ENCODE measurements at regions not wholly inside any gene's neighbourhood (a gene's known extent, or its start where the extent isn't known, plus 50 kb on each side); places are given as distances from the start of the nearest gene placed in this dataset.
"Not testable (repeated sequence)": the region's sequence is repeated elsewhere in the genome, so short reads cannot be mapped to it uniquely, and the experiment has no call there.

DNA sequence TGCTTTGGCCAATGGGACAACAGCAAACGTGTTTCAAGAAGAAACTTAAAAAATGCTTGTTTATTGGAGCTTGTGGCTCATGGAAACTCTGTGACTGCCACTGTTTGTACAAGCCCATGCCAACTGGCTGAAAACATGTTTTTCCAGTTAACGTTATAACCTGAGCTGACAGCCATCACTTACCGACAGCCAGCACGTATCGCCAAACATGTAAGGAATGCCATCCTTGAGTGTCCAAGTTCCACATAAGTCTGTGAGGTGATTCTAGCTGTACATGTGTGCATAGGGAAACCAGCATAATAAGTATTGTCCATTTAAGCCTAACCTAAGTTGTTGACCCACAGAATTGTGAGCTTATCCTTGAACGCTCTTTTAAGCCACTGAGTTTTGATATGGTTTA, 596.9 kb downstream of the TRHDE start:
- no peak for DNase-seq

DNA sequence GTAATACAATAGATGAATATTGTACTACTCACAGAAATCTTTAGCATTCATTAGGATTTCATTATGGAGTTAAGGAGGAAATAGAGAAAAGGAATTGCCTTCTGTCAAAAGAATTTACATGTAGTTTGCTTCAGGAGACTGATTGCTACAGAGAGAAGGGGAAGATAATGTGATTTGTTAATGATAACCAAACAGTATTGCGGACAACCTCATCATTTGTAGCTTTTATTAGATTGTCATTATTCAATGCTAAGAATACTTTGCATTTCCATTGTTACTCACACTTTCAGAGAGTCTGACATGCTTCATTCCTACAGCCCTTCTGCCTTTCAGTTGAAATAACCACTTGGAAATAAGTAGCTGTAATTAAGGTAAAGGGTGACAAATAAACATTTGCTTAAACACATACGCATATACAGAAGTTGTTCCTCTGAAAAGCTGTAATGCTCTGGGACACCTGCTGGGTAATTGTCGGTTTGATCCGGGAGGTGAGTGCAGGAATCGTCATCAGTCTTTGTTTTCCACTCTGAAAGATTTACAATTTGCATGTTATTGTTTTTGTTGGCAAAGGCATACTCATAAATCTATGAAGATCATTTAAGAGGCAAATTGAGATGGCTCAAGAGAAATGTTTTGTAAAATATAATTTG, 600.2 kb downstream of the TRHDE start:
- no peak for DNase-seq

DNA sequence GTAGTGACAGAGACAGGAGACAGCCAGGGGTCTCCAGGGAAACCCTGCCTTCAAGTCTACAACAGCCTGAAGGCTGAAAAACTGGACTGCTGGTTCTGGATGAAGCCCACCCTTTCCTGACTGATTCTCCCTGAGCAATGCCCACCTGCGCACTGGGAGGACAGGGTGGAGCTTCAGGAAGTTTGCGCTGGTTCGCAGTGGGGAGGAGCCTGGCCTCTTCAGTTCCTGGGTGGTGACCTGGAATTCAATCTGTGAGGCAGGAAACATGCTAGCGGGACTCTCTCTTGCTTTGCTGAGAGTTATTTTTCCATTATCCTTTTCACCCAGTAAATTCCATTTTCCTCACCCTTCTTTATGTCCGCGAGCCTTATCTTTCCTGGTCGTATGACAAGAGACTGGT, 600.8 kb downstream of the TRHDE start:
- no peak for DNase-seq

DNA sequence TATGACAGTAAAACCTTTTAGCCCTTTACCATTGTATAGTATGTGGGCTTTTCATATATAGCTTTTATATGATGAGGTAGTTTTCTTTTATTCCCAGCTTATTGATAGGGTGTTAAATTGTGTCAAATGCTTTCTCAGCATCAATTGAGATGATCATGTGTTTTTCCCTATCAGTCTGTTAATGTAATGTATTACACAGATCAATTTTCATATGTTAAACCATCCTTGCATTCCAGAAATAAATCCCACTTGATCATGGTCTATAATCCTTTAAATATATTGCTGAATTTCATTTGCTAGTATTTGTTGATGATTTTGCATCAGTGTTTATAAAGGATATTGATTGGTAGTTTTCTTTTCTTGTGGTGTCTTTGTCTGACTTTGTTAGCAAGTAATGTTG, 603.9 kb downstream of the TRHDE start:
- DNase-seq: no peak

DNA sequence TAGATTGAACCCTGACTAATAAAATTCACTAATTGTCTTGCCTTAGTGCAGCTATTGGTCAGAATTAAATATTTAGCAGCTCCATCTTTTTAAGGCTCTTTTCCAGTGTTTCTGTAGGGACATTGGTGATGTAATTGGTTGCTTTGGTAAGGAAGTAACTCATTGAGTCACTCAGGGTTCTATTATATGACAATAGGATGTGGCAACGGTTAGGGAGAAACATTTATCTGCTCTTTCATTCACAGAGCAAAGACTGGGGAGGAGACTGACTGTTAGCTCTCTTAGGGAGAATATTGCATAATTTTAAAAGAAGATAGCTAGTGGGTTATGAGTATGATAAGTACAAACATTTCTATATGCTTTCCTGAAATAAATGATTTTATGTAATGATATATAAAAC, 616.5 kb downstream of the TRHDE start:
- no peak for DNase-seq

DNA sequence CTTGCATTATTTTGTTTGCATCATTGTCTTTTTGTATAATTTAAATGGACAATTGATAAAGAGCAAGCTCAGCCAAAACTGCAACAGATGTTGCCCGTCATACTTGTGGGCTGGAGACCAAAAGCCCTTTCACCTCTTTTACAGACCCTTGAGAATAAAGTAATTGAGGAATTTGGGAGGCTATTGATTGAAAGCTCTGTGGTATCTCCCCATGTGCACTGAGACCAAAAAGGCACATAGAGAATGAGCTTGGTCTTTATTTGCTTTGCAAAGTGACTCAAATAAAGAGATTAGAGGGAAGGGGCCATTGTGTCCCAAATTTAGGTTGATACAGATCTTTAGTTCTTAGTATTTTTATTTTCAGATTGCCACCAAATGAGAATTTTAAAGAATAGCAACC, 617.6 kb downstream of the TRHDE start:
- DNase-seq: no peak

DNA sequence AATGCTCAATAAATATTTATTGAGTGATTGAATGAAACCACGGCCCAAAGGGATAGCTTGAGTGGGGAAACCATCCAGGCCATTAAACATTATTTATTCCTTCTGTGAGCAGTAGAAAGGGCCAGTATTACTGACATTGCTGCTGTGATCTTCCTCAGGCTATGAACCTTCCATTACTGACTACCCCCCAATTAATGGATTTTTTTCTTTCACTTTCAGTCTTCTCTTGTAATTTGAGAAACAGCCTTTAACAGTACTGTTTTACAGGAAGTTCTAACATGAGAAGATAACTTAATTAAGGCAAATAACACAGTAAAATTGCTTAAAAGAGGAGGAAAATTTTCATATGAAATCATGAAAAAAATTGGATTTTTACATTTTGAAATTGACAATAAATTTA, 629.5 kb downstream of the TRHDE start:
- DNase-seq: no peak

DNA sequence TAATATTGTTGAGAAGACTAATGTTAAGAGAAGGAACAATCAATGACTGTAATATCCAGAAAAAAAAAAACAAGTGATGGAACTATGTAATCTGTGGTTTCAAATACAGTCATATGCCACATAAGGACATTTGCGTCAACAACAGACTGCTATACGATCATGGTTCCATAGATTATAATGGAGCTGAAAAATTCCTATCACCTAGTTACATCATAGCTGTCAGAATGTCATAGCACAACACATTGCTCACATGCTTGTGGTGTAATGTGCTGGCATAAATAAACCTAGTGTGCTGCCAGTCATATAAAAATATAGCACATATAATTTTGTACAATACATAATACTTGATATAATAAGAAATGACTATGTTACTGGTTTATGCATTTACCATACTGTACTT, 653.5 kb downstream of the TRHDE start:
- no peak for DNase-seq

DNA sequence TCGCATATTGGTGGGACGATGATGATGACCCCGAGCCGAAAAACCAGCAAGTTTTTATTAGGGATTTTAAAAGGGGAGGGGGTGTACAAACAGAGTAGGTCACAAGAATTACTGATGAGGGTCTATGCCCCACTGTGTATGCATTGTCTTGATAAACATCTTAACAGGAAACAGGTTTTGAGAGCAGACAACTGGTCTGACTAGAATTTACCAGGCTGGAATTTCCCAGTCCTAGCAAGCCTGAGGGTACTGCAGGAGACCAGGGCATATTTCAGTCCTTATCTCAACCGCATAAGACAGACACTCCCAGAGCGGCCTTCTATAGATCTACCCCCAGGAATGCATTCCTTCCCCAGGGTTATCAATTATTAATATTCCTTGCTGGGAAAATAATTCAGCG, 659.7 kb downstream of the TRHDE start:
- DNase-seq: not testable (repeated sequence)

DNA sequence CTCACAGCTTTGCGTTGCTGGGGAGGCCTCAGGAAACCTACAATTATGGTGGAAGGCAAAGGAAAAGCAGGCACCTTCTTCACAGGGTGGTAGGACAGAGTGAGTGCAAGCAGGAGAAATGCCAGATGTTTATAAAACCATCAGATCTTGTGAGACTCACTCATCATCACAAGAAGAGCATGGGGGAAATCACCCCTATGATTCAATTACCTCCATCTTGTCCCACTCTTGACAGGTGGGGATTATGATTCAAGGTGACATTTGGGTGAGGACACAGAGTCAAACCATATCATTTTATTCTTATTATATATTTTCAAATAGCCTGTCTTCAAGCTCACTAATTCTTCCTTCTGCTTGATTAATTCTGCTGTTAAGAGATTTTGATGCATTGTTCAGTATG, 665.3 kb downstream of the TRHDE start:
- no peak for DNase-seq

DNA sequence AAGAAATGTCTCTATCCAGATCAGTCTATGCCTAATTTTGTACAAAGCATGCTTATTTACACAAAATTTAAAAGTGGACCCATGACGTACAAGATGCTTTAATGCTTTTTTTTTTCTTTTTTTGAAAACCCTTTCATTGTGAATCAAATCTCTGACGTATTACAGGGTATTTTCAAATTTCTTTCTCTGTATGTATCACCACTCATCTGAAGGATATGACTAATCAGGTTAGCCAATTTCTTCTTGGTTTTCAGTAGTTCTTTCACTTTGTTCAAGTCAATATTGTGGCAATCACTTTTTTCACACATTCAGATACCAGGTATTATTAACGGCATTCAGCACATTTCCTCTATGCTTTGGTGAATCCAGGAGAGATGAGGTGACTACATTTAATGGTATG, 685.3 kb downstream of the TRHDE start:
- no peak for DNase-seq

DNA sequence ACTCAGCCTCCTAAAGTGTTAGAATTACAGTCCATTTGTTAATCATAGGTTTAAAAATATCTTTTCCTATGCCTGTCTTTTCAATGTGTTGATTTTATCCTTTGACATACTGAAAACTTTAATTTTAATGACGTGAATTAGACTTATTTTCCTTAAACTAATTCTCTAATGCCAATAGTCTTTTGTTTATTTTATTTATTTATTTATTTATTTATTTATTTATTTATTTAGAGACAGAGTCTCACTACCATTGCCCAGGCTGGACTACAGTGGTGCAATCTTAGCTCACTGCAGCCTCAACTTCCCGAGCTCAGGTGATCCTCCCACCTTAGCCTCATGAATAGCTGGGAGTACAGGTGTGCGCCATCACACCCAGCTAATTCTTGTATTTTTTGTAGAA, 694.5 kb downstream of the TRHDE start:
- DNase-seq: no peak

DNA sequence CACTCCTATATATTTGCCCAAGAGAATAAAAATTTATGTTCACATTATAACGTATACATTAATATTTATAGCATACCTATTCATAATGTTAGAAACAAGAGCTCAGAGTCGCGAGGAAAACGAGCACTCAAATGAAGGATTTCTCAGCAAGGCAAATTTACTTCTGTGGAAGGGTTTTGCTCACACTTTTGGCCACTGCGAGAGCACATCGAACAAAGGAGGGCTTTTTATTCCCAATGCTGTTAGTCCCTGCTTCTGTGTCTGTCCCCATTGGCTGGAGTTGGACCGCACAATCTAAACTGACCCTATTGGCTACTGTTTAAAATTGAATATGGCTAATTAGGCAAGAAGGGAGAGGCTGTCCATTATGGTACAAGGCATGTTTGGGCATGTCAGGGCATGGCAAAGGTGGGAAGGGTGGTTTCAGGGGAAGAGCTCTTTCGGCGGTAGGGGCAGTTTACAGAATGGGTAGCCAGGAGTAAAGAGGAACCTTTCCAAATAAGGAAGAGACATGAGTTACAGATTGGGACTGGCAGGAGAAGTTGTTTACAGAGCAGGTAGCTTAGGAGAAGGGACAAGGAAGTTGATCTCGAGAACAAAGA, 702.9 kb downstream of the TRHDE start:
- no peak for DNase-seq

DNA sequence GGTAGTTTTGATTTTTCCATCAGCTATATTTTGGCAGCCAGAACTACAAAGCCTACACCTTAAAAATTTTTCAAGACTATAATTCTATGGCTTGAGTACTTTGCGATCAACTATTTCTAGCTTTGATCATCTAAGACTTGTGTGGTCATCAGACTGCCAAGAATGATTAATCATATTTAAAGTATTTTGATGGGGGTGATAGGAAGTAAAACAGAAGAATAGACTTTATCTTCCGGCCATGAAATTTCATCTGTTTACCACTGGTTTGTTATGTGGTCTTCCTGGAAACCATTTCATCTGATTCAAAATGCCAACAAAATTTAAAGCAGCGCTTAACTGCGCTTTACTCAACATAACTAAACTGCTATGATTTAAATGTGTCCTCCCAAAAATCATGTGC, 706.8 kb downstream of the TRHDE start:
- DNase-seq: no peak

DNA sequence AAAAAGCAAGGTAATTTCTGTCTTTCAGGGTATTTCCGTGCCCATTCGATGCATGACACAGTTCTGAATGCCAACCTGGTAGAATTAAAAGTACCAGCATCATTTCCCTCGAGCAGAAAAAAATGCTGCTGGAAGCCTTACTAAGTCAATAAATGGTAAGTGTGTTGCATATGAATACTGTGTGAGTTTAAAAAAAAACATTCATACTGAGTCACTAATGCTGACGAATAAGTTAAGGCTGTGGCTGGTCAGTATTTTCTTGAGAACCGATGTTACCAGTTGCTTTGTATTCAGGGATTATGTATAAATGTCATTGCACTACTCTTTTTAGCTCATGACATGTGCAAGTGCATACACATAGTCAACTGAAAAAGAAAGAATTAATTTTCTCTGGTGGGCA, 710.2 kb downstream of the TRHDE start:
- DNase-seq: no peak

DNA sequence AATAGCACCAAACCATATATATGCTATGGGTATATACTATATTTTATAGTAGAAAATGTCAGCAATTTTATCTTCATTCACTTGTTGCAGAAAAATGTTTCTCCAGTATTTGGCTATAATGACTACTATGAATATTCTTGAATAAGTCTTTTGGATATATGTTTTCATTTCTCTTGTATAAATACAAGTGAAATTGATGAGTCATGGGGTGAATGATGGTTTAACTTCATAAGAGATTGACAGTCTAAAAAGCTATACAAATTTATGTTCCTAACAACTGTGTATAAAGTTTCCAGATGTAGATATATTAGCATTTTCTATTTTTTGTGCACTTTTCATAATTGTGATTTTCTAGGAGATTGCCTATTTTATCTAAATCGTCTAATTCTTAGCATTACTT, 714.8 kb downstream of the TRHDE start:
- no peak for DNase-seq

DNA sequence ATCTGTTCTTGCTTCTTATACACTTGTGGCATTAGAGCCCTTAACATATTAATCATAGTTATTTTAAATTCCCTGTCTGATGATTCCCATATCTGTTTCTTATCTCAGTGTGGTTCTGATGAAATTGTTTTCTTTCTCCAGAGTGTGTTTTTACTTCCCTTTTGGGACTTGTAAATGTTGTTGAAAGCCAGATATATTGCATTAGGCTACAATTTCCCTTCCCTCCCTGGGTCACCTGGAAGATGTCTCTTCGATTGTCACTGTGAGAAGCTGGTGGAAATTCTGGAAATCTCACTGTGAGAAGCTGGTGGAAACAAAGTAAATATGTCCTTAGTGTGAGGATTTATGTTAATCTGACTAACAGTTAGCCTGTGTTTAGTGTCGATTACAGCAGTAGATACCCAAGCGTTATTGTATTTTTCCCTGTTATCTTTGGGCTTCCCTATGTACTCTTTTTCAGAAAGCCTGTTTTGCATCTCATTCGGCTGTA, 717.3 kb downstream of the TRHDE start:
- DNase-seq: no peak

DNA sequence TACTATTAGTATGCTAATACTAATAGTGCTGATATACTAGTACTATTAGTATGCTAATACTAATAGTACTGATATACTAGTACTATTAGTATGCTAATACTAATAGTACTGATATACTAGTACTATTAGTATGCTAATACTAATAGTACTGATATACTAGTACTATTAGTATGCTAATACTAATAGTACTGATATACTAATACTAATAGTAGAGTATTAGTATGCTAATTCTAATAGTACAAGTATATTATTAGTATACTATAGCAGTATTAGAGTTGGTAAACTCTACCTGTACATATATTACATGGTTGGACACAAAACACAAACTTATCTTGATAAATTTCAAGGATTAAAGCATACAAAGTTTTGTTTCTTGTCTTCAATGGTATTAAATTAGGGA, 722.9 kb downstream of the TRHDE start:
- not testable (repeated sequence) for DNase-seq

DNA sequence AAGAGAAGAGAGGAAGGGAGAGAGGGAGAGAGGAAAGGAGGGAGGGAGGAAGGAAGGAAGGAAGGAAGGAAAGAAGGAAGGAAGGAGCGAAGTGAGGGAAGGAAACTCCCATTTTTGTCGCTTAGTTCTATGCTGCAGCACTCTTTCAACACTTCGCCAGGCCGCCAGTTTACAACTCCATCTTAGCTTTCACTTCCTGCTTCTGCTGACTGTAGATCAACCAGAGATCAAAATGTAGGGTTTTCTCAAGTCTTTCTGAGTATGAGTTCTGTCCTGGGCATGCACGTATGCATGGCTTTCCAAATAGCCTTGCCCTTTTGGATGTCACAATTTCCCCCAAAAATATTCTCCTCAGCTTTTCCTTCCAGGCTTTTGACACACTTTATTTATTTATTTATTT, 723.4 kb downstream of the TRHDE start:
- no peak for DNase-seq

DNA sequence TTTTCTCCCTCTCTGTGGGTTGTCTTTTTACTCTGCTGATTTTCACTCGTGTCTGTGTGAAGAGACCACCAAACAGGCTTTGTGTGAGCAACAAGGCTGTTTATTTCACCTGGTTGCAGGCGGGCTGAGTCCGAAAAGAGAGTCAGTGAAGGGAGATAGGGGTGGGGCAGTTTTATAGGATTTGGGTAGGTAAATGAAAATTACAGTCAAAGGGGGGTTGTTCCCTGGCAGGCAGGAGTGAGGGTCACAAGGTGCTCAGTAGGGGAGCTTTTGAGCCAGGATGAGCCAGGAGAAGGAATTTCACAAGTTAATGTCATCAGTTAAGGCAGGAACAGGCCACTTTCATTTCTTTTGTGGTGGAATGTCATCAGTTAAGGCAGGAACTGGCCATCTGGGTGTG, 729.6 kb downstream of the TRHDE start:
- not testable (repeated sequence) for DNase-seq

DNA sequence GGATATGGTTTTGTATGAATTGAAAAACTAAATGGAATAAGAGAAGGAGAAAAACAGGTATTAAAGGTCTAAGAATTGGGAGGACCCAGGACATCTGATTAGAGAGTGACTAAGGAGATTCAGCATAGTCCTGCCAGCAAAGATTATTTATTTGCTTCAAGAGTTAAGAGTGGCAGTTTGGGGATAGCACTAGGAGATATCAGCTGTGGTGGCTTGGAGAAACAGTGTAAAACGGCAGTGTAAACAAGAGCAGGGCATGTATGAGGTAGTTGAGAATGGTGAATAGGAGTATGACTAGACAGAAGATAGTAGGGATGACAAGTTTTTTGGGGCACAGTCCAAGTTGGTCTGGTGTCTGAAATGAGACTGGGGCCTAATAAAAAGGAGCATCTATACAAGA, 730.3 kb downstream of the TRHDE start:
- not testable (repeated sequence) for DNase-seq

DNA sequence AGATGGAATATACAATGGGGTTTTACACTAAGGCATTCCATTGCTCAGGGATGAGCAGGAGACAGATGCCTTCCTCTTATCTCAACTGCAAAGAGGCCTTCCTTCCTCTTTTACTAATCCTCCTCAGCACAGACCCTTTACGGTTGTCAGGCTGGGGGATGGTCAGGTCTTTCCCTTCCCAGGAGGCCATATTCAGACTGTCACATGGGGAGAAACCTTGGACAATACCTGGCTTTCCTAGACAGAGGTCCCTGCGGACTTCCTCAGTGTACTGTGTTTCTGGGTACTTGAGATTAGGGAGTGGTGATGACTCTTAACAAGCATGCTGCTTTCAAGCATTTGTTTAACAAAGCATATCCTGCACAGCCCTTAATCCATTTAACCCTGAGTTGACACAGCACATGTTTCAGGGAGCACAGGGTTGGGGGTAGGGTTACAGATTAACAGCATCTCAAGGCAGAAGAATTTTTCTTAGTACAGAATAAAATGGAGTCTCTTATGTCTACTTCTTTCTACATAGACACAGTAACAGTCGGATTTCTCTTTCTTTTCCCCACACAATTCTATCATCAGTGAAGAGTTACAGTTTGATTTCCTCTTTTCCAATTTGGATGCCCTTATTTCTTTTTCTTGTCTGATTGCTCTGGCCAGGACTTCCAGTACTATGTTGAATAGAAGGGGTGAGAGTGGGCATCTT, 737.1 kb downstream of the TRHDE start:
- DNase-seq: not testable (repeated sequence)

DNA sequence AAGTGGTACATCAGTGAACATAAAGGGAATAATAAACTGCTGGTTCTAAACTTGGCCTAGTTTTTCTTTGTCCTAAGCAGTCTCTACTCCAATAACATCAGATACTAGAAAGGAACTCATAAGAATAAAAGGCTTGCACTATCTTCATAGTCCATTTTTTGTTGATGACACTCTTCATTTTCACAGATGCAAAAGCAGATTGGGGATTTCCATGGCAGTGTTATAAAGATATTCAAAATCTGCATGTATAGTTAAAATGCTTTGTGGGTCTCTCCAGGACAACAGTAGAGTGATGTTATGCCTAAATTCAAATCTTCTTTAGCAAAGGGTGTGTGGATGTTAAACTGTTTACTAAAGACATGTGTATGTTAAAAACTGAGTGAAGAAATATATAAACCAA, 745.8 kb downstream of the TRHDE start:
- DNase-seq: no peak

DNA sequence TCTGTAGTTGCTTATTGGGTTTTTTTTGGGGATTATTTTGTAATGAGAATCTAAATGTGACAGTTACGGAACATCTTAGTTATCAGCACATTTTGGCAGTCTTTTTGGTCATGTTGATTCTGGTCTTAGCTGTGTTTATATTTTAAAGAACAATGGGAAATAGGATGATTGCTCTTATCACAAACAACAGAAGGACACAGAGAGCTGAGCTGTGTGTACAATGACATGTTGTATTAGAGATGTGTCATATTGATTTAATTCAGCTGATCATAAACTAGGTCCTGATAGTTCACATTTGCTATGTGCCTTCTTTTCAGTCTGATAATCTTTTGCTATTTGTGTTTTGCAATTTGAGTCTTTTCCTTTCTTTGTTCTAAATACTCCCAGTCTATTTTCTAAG, 781.7 kb downstream of the TRHDE start:
- no peak for DNase-seq

DNA sequence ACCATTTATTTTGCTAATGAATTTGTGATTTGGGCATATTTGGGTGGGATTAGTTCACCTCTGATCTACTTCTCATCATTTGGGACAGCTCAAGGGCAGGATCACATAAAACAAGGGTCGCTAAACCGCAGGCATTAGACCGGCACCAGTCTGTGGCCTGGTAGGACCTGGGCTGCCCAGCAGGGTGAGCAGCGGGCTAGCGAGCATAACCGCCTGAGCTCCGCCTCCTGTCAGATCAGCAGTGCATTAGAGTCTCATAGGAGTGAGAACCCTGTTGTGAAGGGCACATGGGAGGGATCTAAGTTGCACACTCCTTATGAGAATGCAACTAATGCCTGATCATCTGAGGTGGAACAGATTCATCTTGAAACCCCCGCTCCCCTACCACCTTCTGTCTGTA, 785.3 kb downstream of the TRHDE start:
- no peak for DNase-seq

All from NCI-H226 (cell line).